ENCODE measurements at regions not wholly inside any gene's neighbourhood (a gene's known extent, or its start where the extent isn't known, plus 50 kb on each side); places are given as distances from the start of the nearest gene placed in this dataset.

DNA sequence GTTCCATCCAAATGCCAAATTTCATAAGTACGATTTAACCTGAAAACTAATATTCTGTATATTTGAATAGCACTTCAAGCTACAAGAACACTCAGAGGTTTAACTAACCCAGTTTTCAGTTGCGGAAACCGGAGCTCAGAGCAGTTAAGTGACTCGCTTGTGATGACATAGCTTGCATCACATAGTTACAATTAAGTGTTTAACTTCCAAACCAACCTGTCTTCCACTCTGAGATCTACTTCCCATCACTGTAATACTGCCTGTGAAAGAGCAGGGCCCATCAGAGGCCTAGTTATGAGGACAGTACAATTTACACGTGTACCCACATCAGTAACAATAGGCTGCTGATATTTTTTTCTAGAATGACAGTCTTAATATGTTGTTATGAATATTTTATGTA is 120.3 kb downstream of the MAD2L1 start:
- H3K9me3 ChIP-seq (replicated peaks; ENCODE audit: control insufficient read depth, insufficient read depth, low read length): no peaks in the 10 kb centered on the region
- CTCF ChIA-PET: interaction anchor here (0.6 kb wide), 1 partner anchor 19 kb away, joined by 3 read pairs; no protein-coding TSS in a partner anchor
- TF ChIP-seq JUN (IDR thresholded peaks at IDR 0.05; ENCODE audit: borderline replicate concordance, insufficient read depth, insufficient read length, low read depth): no peak
- no peak for TF ChIP-seq FOS (IDR thresholded peaks at IDR 0.05; ENCODE audit: borderline replicate concordance, insufficient read depth, low read length)
- TF ChIP-seq, protein P1, sequence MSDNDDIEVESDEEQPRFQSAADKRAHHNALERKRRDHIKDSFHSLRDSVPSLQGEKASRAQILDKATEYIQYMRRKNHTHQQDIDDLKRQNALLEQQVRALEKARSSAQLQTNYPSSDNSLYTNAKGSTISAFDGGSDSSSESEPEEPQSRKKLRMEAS (IDR thresholded peaks at IDR 0.05; ENCODE audit: insufficient read depth, insufficient read length): no peak
- no peak for TF ChIP-seq GATA2 (IDR thresholded peaks at IDR 0.05; ENCODE audit: insufficient read depth, insufficient read length, low read depth, low read length)
- no peak for TF ChIP-seq MYC (IDR thresholded peaks at IDR 0.05; ENCODE audit: low read depth, low read length)
- TF ChIP-seq POLR2A (IDR thresholded peaks at IDR 0.05; ENCODE audit: low read depth, low read length): no peak

DNA sequence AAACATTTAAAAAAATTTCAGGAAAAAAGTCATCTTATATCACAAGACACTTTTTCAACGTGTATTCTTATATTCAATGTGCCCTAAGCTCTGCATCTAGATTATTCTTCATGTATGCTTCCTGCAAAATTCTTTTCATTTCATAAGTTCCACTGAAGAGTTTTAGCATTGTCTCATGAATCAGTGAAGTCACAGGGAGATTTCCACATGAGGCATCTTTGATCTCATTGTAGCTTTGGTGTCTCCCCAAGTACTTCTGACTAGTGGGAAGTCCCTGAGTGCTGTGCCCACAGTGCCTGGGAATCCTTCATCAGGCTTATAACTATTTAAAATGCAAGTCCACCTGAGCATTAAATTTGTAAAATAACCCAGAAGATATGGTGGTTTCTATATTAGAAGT is 123.8 kb downstream of the MAD2L1 start:
- Histone ChIP-seq H3K27ac (ENCODE audit: insufficient read depth, low read depth, low read length) (no peak overlapping the region), H3K4me1 (ENCODE audit: control insufficient read depth, extremely low read depth, insufficient read depth, low read length) (no peaks in the 10 kb centered on the region), H3K9me1 (replicated peaks; ENCODE audit: control insufficient read depth, extremely low read depth, insufficient read depth, low read length) (no peaks in the 10 kb centered on the region), H3K9me3 (replicated peaks; ENCODE audit: control insufficient read depth, insufficient read depth, low read length) (no peaks in the 10 kb centered on the region), H3K79me2 (ENCODE audit: control insufficient read depth, insufficient read depth, low read length) (no peaks in the 10 kb centered on the region), H3K27me3 (ENCODE audit: control insufficient read depth in 2 of 2, insufficient read depth in 2 of 2, low read length in 2 of 2) (no peaks in the 10 kb centered on the region), H3K36me3 (ENCODE audit: control insufficient read depth in 2 of 2, extremely low read depth in 1 of 2, insufficient read depth in 2 of 2, low read length in 2 of 2) (no peaks in the 10 kb centered on the region), H3K9ac (replicated peaks; ENCODE audit: extremely low read depth, insufficient read depth, low read length) (no peak overlapping the region), H2AFZ (ENCODE audit: low read depth, low read length) (no peak overlapping the region), H3K4me2 (ENCODE audit: insufficient read depth, low read length) (no peak overlapping the region), H3K4me3 (replicated peaks in 1 of 3; ENCODE audit: insufficient read depth in 1 of 3, low read depth in 1 of 3, low read length in 3 of 3) (no peak overlapping the region), H4K20me1 (replicated peaks; ENCODE audit: control insufficient read depth, extremely low read depth, insufficient read depth, low read length) (no peaks in the 10 kb centered on the region)
- no TSS peak for BruUV-seq (replicated peaks)
- dilution Hi-C loops (cut with MboI; ENCODE audit: extremely low pct_ligation_motif_present, low sequenced_read_pairs) (no loop called here), intact Hi-C loops (cut with micrococcal nuclease) (no loop called here)
- TF ChIP-seq EZH2 (IDR thresholded peaks at IDR 0.05; ENCODE audit: borderline replicate concordance, low read depth, low read length, severe bottlenecking): no peak
- TF ChIP-seq GATA2 (IDR thresholded peaks at IDR 0.05; ENCODE audit: insufficient read depth, insufficient read length, low read depth, low read length): no peak
- ChIA-PET CTCF (no interaction called here), POLR2A (no interaction called here)
- DNase-seq (ENCODE audit: low read depth, low spot score) (no peak), FAIRE-seq (no peak)

More for the DNA sequence above, 120.3 kb downstream of the MAD2L1 start:
- BruUV-seq (replicated peaks): no TSS peak
- H3K9me1 ChIP-seq (replicated peaks; ENCODE audit: control insufficient read depth, extremely low read depth, insufficient read depth, low read length): no peaks in the 10 kb centered on the region
- H3K4me1 ChIP-seq (ENCODE audit: control insufficient read depth, extremely low read depth, insufficient read depth, low read length): no peaks in the 10 kb centered on the region
- no peak overlapping the region for H3K9ac ChIP-seq (replicated peaks; ENCODE audit: extremely low read depth, insufficient read depth, low read length)
- H3K36me3 ChIP-seq (ENCODE audit: control insufficient read depth in 2 of 2, extremely low read depth in 1 of 2, insufficient read depth in 2 of 2, low read length in 2 of 2): no peaks in the 10 kb centered on the region
- no peak overlapping the region for H3K4me3 ChIP-seq (replicated peaks in 1 of 3; ENCODE audit: insufficient read depth in 1 of 3, low read depth in 1 of 3, low read length in 3 of 3)
- no peaks in the 10 kb centered on the region for H4K20me1 ChIP-seq (replicated peaks; ENCODE audit: control insufficient read depth, extremely low read depth, insufficient read depth, low read length)
- H3K27ac ChIP-seq (ENCODE audit: insufficient read depth, low read depth, low read length): no peak overlapping the region
- POLR2A ChIA-PET: no interaction called here
- no peaks in the 10 kb centered on the region for H3K27me3 ChIP-seq (ENCODE audit: control insufficient read depth in 2 of 2, insufficient read depth in 2 of 2, low read length in 2 of 2)
- intact Hi-C loops (cut with micrococcal nuclease): no loop called here
- no peak overlapping the region for H2AFZ ChIP-seq (ENCODE audit: low read depth, low read length)
- dilution Hi-C loops (cut with MboI; ENCODE audit: extremely low pct_ligation_motif_present, low sequenced_read_pairs): no loop called here
- no peak for FAIRE-seq
- no peak for DNase-seq (ENCODE audit: low read depth, low spot score)
- H3K79me2 ChIP-seq (ENCODE audit: control insufficient read depth, insufficient read depth, low read length): no peaks in the 10 kb centered on the region
- no peak overlapping the region for H3K4me2 ChIP-seq (ENCODE audit: insufficient read depth, low read length)
